H9 (cell line): ENCODE measurements at regions not wholly inside any gene's neighbourhood (a gene's known extent, or its start where the extent isn't known, plus 50 kb on each side); places are given as distances from the start of the nearest gene placed in this dataset.

Source experiments
- DNase-seq: peaks from one replicate; pipeline ENCODE4 v3.0.0-alpha.2; 2017
- H2AFZ ChIP-seq: one replicate; pipeline ENCODE4 v1.6.1; 2013; ENCODE audit warnings: mild to moderate bottlenecking, low read length, control low read depth, moderate library complexity
- H2AK5ac ChIP-seq: 2 replicates; pipeline ENCODE4 v1.6.1; 2013; ENCODE audit warnings: low read length, control low read depth, mixed read lengths; ENCODE audit not compliant: insufficient read length
- H2BK120ac ChIP-seq: one replicate; pipeline ENCODE4 v1.6.1; 2013; ENCODE audit warnings: low read depth, mild to moderate bottlenecking, low read length, control low read depth, inconsistent platforms; ENCODE audit not compliant: poor library complexity, severe bottlenecking
- H2BK12ac ChIP-seq: 2 replicates; pipeline ENCODE4 v1.6.1; 2013; ENCODE audit warnings: low read length, control low read depth, mixed read lengths, low read depth; ENCODE audit not compliant: insufficient read length
- H2BK15ac ChIP-seq: 2 replicates; pipeline ENCODE4 v1.6.1; 2013; ENCODE audit warnings: low read depth, low read length, control low read depth
- H2BK20ac ChIP-seq: one replicate; pipeline ENCODE4 v1.6.1; 2013; ENCODE audit warnings: low read depth, mild to moderate bottlenecking, low read length, control low read depth, inconsistent platforms; ENCODE audit not compliant: poor library complexity, severe bottlenecking
- H2BK5ac ChIP-seq: 2 replicates; pipeline ENCODE4 v1.6.1; 2013; ENCODE audit warnings: low read length, control low read depth, mixed read lengths; ENCODE audit not compliant: insufficient read length
- H3K14ac ChIP-seq: 2 replicates; pipeline ENCODE4 v1.6.1; 2013; ENCODE audit warnings: low read length, control low read depth; ENCODE audit not compliant: insufficient read depth
- H3K18ac ChIP-seq: 2 replicates; pipeline ENCODE4 v1.6.1; 2013; ENCODE audit warnings: low read depth, mild to moderate bottlenecking, mixed read lengths, low read length, control low read depth; ENCODE audit not compliant: insufficient read length
- H3K23ac ChIP-seq: 2 replicates; pipeline ENCODE4 v1.6.1; 2013; ENCODE audit warnings: low read length, control low read depth, mixed read lengths, low read depth; ENCODE audit not compliant: insufficient read length
- H3K23me2 ChIP-seq: 2 replicates; pipeline ENCODE4 v1.6.1; 2013; ENCODE audit warnings: low read depth, mild to moderate bottlenecking, mixed read lengths, low read length, control low read depth; ENCODE audit not compliant: insufficient read length, poor library complexity, severe bottlenecking
- H3K27ac ChIP-seq: 2 replicates; pipeline ENCODE4 v1.5.1; 2013; ENCODE audit warnings: low read length, control low read depth, mixed read lengths, low read depth; ENCODE audit not compliant: insufficient read length
- H3K27me3 ChIP-seq: 2 replicates; pipeline ENCODE4 v1.6.1; 2013; ENCODE audit warnings: low read length, control low read depth, inconsistent platforms; ENCODE audit not compliant: insufficient read depth
- H3K4ac ChIP-seq: 2 replicates; pipeline ENCODE4 v1.6.1; 2013; ENCODE audit warnings: low read depth, mild to moderate bottlenecking, control low read depth, inconsistent platforms, low read length, moderate library complexity
- H3K4me1 ChIP-seq: 2 replicates; pipeline ENCODE4 v1.6.1; 2013; ENCODE audit warnings: low read length, control low read depth, inconsistent platforms; ENCODE audit not compliant: insufficient read depth
- H3K4me2 ChIP-seq: 2 replicates; pipeline ENCODE4 v1.6.1; 2013; ENCODE audit warnings: low read length, control low read depth, mixed read lengths; ENCODE audit not compliant: insufficient read length, insufficient read depth
- H3K56ac ChIP-seq: 2 replicates; pipeline ENCODE4 v1.6.1; 2013; ENCODE audit warnings: low read depth, mild to moderate bottlenecking, mixed read lengths, low read length, control low read depth; ENCODE audit not compliant: insufficient read length
- H3K79me1 ChIP-seq: 2 replicates; pipeline ENCODE4 v1.6.1; 2013; ENCODE audit warnings: low read depth, mild to moderate bottlenecking, moderate library complexity, low read length, control low read depth, inconsistent platforms; ENCODE audit not compliant: insufficient read depth, poor library complexity, severe bottlenecking
- H3K79me2 ChIP-seq: 2 replicates; pipeline ENCODE4 v1.6.1; 2013; ENCODE audit warnings: low read length, control low read depth, inconsistent platforms; ENCODE audit not compliant: insufficient read depth
- H3K9ac ChIP-seq: 2 replicates; pipeline ENCODE4 v1.6.1; 2013; ENCODE audit warnings: low read length, control low read depth, mixed read lengths; ENCODE audit not compliant: insufficient read length; ENCODE audit errors: extremely low read depth
- H3K9me3 ChIP-seq: one replicate; pipeline ENCODE4 v1.6.1; 2013; ENCODE audit warnings: low read depth, low read length, inconsistent platforms; ENCODE audit not compliant: control insufficient read depth
- H3T11ph ChIP-seq: one replicate; pipeline ENCODE4 v1.6.1; 2013; ENCODE audit warnings: mild to moderate bottlenecking, low read length, control low read depth, inconsistent platforms
- H4K20me1 ChIP-seq: one replicate; pipeline ENCODE4 v1.6.1; 2013; ENCODE audit not compliant: control insufficient read depth, insufficient read length, insufficient read depth
- H4K5ac ChIP-seq: 2 replicates; pipeline ENCODE4 v1.6.1; 2013; ENCODE audit warnings: low read depth, mild to moderate bottlenecking, mixed read lengths, low read length, control low read depth; ENCODE audit not compliant: insufficient read length
- H4K8ac ChIP-seq: replicated peaks from 2 replicates; pipeline ENCODE4 v1.6.1; 2013; ENCODE audit warnings: low read length, control low read depth, mixed read lengths, low read depth; ENCODE audit not compliant: insufficient read length
- H4K91ac ChIP-seq: 2 replicates; pipeline ENCODE4 v1.6.1; 2013; ENCODE audit warnings: low read depth, mild to moderate bottlenecking, moderate library complexity, mixed read lengths, low read length, control low read depth; ENCODE audit not compliant: insufficient read length
- H3K27ac Mint-ChIP-seq, 3 experiments: 2 replicates in 2 of 3; 3 replicates in 1 of 3; pipeline ENCODE4 v1.8.0; 2020 to 2021; ENCODE audit warnings: mixed read lengths in 3 of 3, mild to moderate bottlenecking in 1 of 3, moderate library complexity in 1 of 3
- H3K27me3 Mint-ChIP-seq: 2 replicates; pipeline ENCODE4 v1.8.0; 2021; ENCODE audit warnings: low read depth, mild to moderate bottlenecking, moderate library complexity, mixed read lengths
- H3K36me3 Mint-ChIP-seq, 3 experiments: 2 replicates in 2 of 3; 3 replicates in 1 of 3; pipeline ENCODE4 v1.8.0; 2020 to 2021; ENCODE audit warnings: low read depth in 3 of 3, mixed read lengths in 3 of 3; ENCODE audit not compliant: insufficient read depth in 1 of 3
- H3K4me1 Mint-ChIP-seq, 2 experiments: 2 replicates each; pipeline ENCODE4 v1.8.0; 2020; ENCODE audit warnings: mixed read lengths in 2 of 2
- H3K4me3 Mint-ChIP-seq, 2 experiments: 2 replicates in 1 of 2; 3 replicates in 1 of 2; pipeline ENCODE4 v1.8.0; 2020 to 2021; ENCODE audit warnings: mild to moderate bottlenecking in 2 of 2, mixed read lengths in 2 of 2, moderate library complexity in 1 of 2
- H3K9me3 Mint-ChIP-seq, 2 experiments: 2 replicates in 1 of 2; 3 replicates in 1 of 2; pipeline ENCODE4 v1.8.0; 2020; ENCODE audit warnings: mild to moderate bottlenecking in 2 of 2, mixed read lengths in 2 of 2, moderate library complexity in 1 of 2
- WGBS: extraction: QIAGEN DNeasy Blood & Tissue Kit; methylation state at CpG from one replicate; pipeline ENCODE4 v1.1.7; 2013; ENCODE audit warnings: missing lambda C conversion rate, low lambda C conversion rate, mixed read lengths; ENCODE audit not compliant: insufficient read length; ENCODE audit errors: extremely low coverage; 5-methylcytosine and 5-hydroxymethylcytosine counted together
- TF ChIP-seq, protein P1 (sequence below): fragments of 200-600 bp; sonication (generic); conservative IDR thresholded peaks from 3 replicates; pipeline ENCODE4 v1.8.0; 2021; ENCODE audit warnings: antibody characterized with exemption, mild to moderate bottlenecking

DNA sequence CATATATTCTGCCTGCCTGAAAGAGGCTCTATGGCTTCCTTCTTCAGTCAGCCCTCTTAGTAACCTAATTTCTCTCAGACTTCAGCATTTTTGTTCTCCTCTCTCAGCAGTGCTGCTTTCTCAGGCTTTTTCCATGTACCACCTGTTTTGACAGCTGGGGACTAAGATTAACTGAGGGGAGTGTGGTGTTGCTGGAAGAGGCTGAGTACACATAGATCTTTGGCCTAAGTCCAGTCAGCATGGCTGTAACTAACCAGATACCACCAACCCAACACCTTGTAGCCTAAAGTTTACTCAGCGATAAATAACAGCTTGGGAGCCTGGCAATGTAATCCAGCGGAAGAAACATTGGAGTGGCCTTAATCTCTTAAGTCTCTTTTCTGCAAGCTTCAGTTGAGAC is 85.5 kb downstream of the RTL3 start:
- H2BK15ac ChIP-seq, result no peak overlapping the region
- Mint-ChIP-seq H3K27me3 (no peaks in the 10 kb centered on the region), H3K9me3 (peaks cover 55 to 56% of the 10 kb centered on the region in 2 experiments), H3K36me3 (no peaks in the 10 kb centered on the region; a peak in 1 of 7 replicates), H3K4me1 (0 out of 4 replicates have a peak, but pooled peaks cover 2 to 3% of the 10 kb centered on the region in 2 experiments), H3K27ac (no peak overlapping the region), H3K4me3 (no peak overlapping the region)
- no peak overlapping the region for H3T11ph ChIP-seq
- H4K8ac ChIP-seq, result no peak overlapping the region
- H4K20me1 ChIP-seq, result no peaks in the 10 kb centered on the region
- no peak overlapping the region for H3K56ac ChIP-seq
- H3K23me2 ChIP-seq, result no peaks in the 10 kb centered on the region
- no peak overlapping the region for H2AFZ ChIP-seq
- WGBS, result no CpG with 5 or more reads among the region's 2 CpGs
- DNase-seq, result no peak
- no peak overlapping the region for H4K5ac ChIP-seq
- H4K91ac ChIP-seq, result no peak overlapping the region
- H3K4me1 ChIP-seq, result no peaks in the 10 kb centered on the region
- no peak overlapping the region for H2AK5ac ChIP-seq
- H3K23ac ChIP-seq, result no peak overlapping the region
- H3K9ac ChIP-seq, result no peak overlapping the region
- no peak overlapping the region for H3K4ac ChIP-seq
- H3K18ac ChIP-seq, result no peak overlapping the region
- H2BK12ac ChIP-seq, result no peak overlapping the region
- no peak overlapping the region for H3K4me2 ChIP-seq
- H3K27ac ChIP-seq, result no peak overlapping the region
- no peak overlapping the region for H2BK5ac ChIP-seq
- H3K27me3 ChIP-seq, result no peaks in the 10 kb centered on the region
- no peak overlapping the region for H2BK120ac ChIP-seq
- H3K79me2 ChIP-seq, result no peaks in the 10 kb centered on the region
- peaks cover 12% of the 10 kb centered on the region for H3K9me3 ChIP-seq
- TF ChIP-seq, protein P1, sequence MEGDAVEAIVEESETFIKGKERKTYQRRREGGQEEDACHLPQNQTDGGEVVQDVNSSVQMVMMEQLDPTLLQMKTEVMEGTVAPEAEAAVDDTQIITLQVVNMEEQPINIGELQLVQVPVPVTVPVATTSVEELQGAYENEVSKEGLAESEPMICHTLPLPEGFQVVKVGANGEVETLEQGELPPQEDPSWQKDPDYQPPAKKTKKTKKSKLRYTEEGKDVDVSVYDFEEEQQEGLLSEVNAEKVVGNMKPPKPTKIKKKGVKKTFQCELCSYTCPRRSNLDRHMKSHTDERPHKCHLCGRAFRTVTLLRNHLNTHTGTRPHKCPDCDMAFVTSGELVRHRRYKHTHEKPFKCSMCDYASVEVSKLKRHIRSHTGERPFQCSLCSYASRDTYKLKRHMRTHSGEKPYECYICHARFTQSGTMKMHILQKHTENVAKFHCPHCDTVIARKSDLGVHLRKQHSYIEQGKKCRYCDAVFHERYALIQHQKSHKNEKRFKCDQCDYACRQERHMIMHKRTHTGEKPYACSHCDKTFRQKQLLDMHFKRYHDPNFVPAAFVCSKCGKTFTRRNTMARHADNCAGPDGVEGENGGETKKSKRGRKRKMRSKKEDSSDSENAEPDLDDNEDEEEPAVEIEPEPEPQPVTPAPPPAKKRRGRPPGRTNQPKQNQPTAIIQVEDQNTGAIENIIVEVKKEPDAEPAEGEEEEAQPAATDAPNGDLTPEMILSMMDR, result no peak
- no peaks in the 10 kb centered on the region for H3K79me1 ChIP-seq
- H3K14ac ChIP-seq, result no peak overlapping the region
- H2BK20ac ChIP-seq, result no peak overlapping the region
